HepG2 (cell line): ENCODE measurements at regions not wholly inside any gene's neighbourhood (a gene's known extent, or its start where the extent isn't known, plus 50 kb on each side); places are given as distances from the start of the nearest gene placed in this dataset.

ENCODE experiments used
- ATAC-seq: fragments of 200-7000 bp; cut with Tn5 transposase; 3 replicates; pipeline ENCODE4 v1.9.1; 2020; ENCODE audit warnings: mild to moderate bottlenecking, moderate library complexity
- BruUV-seq: library from RNA; stranded (reverse); fragments of 400-500 nt; replicated peaks from 2 replicates; lab custom pipeline; 2021; lab: Mats Ljungman, UMichigan
- CTCF ChIA-PET: fragments of 300-600 bp; formaldehyde crosslinking; extraction: SDS; loops from one replicate; lab custom pipeline; 2021; ENCODE audit warnings: low total read pairs, inconsistent platforms, low intra/inter-chr PET ratio; lab: Yijun Ruan, JAX
- POLR2A ChIA-PET: fragments of 350-600 bp; sonication (Branson Sonifier 250); formaldehyde crosslinking; loops from one replicate; lab custom pipeline; 2020; ENCODE audit warnings: antibody characterized with exemption, inconsistent platforms; lab: Yijun Ruan, JAX
- DNase-seq: peaks from one replicate; pipeline ENCODE4 v3.0.0-alpha.2; 2015; ENCODE audit warnings: low spot score
- FAIRE-seq: peaks from 3 replicates; lab custom pipeline; 2011; peaks lifted over from hg19 to GRCh38; lab: Jason Lieb, UNC
- H2AFZ ChIP-seq: one replicate; pipeline ENCODE4 v1.6.1; 2011; ENCODE audit warnings: low read length, inconsistent platforms
- H3K27ac ChIP-seq: fragments of 300-600 bp; 3 replicates; pipeline ENCODE4 v1.8.0; 2011; ENCODE audit warnings: mixed run types, mild to moderate bottlenecking, mixed read lengths, low read length, inconsistent platforms; ENCODE audit not compliant: insufficient read depth; ENCODE audit errors: extremely low read length
- H3K27me3 ChIP-seq, 2 experiments: fragments of 200-600 bp in 1 of 2; 2 replicates in 1 of 2; 3 replicates in 1 of 2; pipeline versions ENCODE4 v1.6.0 to v1.8.0; 2011; ENCODE audit warnings: low read length in 2 of 2, mild to moderate bottlenecking in 2 of 2, moderate library complexity in 2 of 2, inconsistent platforms in 1 of 2; ENCODE audit not compliant: insufficient read depth in 2 of 2, control insufficient read depth in 1 of 2
- H3K36me3 ChIP-seq, 2 experiments: fragments of 200-600 bp in 1 of 2; replicated peaks in 1 of 2; 2 replicates in 1 of 2; 3 replicates in 1 of 2; pipeline versions ENCODE4 v1.5.1 to v1.8.0; 2011; ENCODE audit warnings: low read length in 2 of 2, inconsistent platforms in 1 of 2; ENCODE audit not compliant: insufficient read depth in 2 of 2, control insufficient read depth in 1 of 2
- H3K4me1 ChIP-seq: 2 replicates; pipeline ENCODE4 v1.5.1; 2012; ENCODE audit warnings: low read length, inconsistent platforms; ENCODE audit not compliant: insufficient read depth
- H3K4me2 ChIP-seq: 2 replicates; pipeline ENCODE4 v1.6.0; 2011; ENCODE audit warnings: low read depth, low read length, inconsistent platforms
- H3K4me3 ChIP-seq, 3 experiments: fragments of 200-600 bp in 1 of 3; sonication (generic), shearing (Covaris generic) in 1 of 3; replicated peaks in 1 of 3; 2 replicates each; pipeline ENCODE4 v1.5.1; 2011 to 2016; ENCODE audit warnings: low read length in 3 of 3, inconsistent platforms in 2 of 3, low read depth in 2 of 3, mild to moderate bottlenecking in 2 of 3, control low read depth in 1 of 3, mixed read lengths in 1 of 3; ENCODE audit not compliant: insufficient read depth in 1 of 3
- H3K79me2 ChIP-seq: one replicate; pipeline ENCODE4 v1.6.1; 2011; ENCODE audit warnings: low read length, inconsistent platforms; ENCODE audit not compliant: insufficient read depth
- H3K9ac ChIP-seq: 2 replicates; pipeline ENCODE4 v1.6.0; 2011; ENCODE audit warnings: mild to moderate bottlenecking, low read depth, low read length, inconsistent platforms; ENCODE audit not compliant: insufficient read depth
- H3K9me3 ChIP-seq: 2 replicates; pipeline ENCODE4 v1.5.1; 2012; ENCODE audit warnings: mild to moderate bottlenecking, low read length
- H4K20me1 ChIP-seq: 2 replicates; pipeline ENCODE4 v1.6.0; 2011; ENCODE audit warnings: inconsistent platforms, mild to moderate bottlenecking, low read length, moderate library complexity; ENCODE audit not compliant: insufficient read depth
- CHD2 ChIP-seq: IDR thresholded peaks from 2 replicates; pipeline ENCODE4 v1.6.1; 2011; ENCODE audit warnings: low read depth, low read length, improper control_type of control experiment
- ELF1 ChIP-seq: sonication (generic); formaldehyde crosslinking; IDR thresholded peaks from 2 replicates; pipeline ENCODE4 v1.4.0; 2020; ENCODE audit warnings: missing genetic modification reagents
- GATAD1 ChIP-seq: IDR thresholded peaks from 2 replicates; pipeline ENCODE4 v1.6.1; 2016; ENCODE audit warnings: missing genetic modification reagents, missing compliant biosample characterization
- KAT7 ChIP-seq: IDR thresholded peaks from 2 replicates; pipeline ENCODE4 v1.6.1; 2018; ENCODE audit warnings: borderline replicate concordance, missing compliant biosample characterization
- KIAA2018 ChIP-seq: sonication (generic); formaldehyde crosslinking; IDR thresholded peaks from 2 replicates; pipeline ENCODE4 v1.5.0; 2020; ENCODE audit warnings: mild to moderate bottlenecking, missing genetic modification reagents, borderline replicate concordance
- POLR2AphosphoS5 ChIP-seq: IDR thresholded peaks from 2 replicates; pipeline ENCODE4 v1.6.1; 2012; ENCODE audit warnings: low read depth, low read length
- POLR2G ChIP-seq: fragments of 200-400 bp; formaldehyde crosslinking; IDR thresholded peaks from 2 replicates; pipeline ENCODE4 v1.6.1; 2018; ENCODE audit warnings: mild to moderate bottlenecking, low read depth, low read length, moderate library complexity
- SOX5 ChIP-seq: IDR thresholded peaks from 2 replicates; pipeline ENCODE4 v1.6.1; 2016; ENCODE audit warnings: borderline replicate concordance
- WIZ ChIP-seq: sonication (generic); formaldehyde crosslinking; IDR thresholded peaks from 2 replicates; pipeline ENCODE4 v1.5.1; 2020; ENCODE audit warnings: mild to moderate bottlenecking, missing genetic modification reagents
- ZNF180 ChIP-seq: sonication (generic); formaldehyde crosslinking; IDR thresholded peaks from 2 replicates; pipeline ENCODE4 v1.4.0; 2020; ENCODE audit warnings: low read depth, missing genetic modification reagents, borderline replicate concordance
- WGBS: methylation state at CpG from one replicate; pipeline ENCODE4 v1.1.6; 2017; ENCODE audit warnings: low lambda C conversion rate; 5-methylcytosine and 5-hydroxymethylcytosine counted together
- in situ Hi-C: cut with HindIII; loops from 2 replicates; pipeline ENCODE4 v1.10.0; 2017; ENCODE audit warnings: low pct_unique_long_range_greater_than_20kb; ENCODE audit not compliant: extremely low pct_ligation_motif_present
- intact Hi-C: fragments of 100-400 bp; cut with micrococcal nuclease; formaldehyde crosslinking; loops from one replicate; pipeline ENCODE4 v1.10.0; 2022; ENCODE audit not compliant: unreplicated experiment
- TF ChIP-seq, protein P1 (sequence below): sonication (generic); formaldehyde crosslinking; conservative IDR thresholded peaks from 2 replicates; pipeline ENCODE4 v1.8.0; 2022; ENCODE audit warnings: low read depth, missing genetic modification reagents
- TF ChIP-seq, protein P2 (sequence below): sonication (generic); formaldehyde crosslinking; IDR thresholded peaks from 2 replicates; pipeline ENCODE4 v1.4.0; 2020; ENCODE audit warnings: missing genetic modification reagents, mild to moderate bottlenecking, borderline replicate concordance

DNA sequence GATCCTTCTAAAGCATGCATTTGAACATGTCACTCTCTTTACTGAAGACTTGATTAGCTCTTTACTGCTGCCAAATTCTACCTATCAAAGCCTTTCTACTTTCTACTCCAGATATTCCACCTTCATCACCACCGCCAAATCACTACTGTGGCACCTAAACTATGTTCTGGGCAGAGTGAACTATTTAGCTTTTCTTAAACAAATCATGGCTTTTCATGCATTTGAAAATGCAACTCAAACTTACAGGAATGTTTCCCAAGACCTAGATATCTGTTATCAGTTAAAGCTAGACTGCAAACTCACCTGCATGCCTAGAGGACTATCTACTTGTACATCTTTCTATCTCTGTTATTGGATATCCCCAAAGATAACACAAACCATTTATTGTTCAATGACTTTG lies 109.3 kb downstream of the MAFB start (continued):
- TF ChIP-seq KIAA2018 (no peak), ELF1 (CRISPR knock-in tag) (no peak), GATAD1 (CRISPR knock-in tag) (no peak), POLR2AphosphoS5 (no peak)
- TF ChIP-seq, all 625 proteins: peak for 0

DNA sequence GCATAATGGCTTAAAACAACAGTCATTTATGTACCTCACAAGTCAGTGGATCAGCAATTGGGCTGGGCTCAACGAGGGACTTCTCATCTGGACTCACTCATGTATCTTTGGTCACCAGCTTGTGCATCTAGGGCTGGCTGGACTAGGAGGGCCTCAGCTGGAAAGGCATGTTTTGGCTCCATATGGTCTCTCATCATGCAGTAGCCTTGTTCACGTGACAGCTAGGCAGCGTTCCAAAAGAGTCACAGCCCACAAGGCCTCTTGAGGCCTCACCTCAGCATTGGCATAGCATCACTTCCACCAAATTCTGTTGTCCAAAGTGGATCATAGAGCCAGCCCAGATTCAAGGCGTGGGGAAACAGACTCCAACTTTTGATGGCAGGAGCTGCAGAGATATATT lies 110.1 kb downstream of the MAFB start:
- H2AFZ ChIP-seq: no peak overlapping the region
- BruUV-seq: no TSS peak
- H3K9me3 ChIP-seq: no peaks in the 10 kb centered on the region
- H3K4me1 ChIP-seq: peaks cover 11% of the 10 kb centered on the region
- 17% methylated on average over 4 of the region's 4 CpGs for WGBS
- H3K36me3 ChIP-seq: no peaks in the 10 kb centered on the region
- ATAC-seq (no peak), FAIRE-seq (no peak), DNase-seq (no peak)
- ChIA-PET CTCF (no interaction called here), POLR2A (no interaction called here)
- no peak overlapping the region for H3K27ac ChIP-seq
- in situ Hi-C loops (no loop called here), intact Hi-C loops (no loop called here)
- H3K9ac ChIP-seq: no peak overlapping the region
- no peaks in the 10 kb centered on the region for H3K27me3 ChIP-seq
- H4K20me1 ChIP-seq: no peaks in the 10 kb centered on the region
- no peaks in the 10 kb centered on the region for H3K79me2 ChIP-seq
- no peak overlapping the region for H3K4me3 ChIP-seq
- H3K4me2 ChIP-seq: no peak overlapping the region
- TF ChIP-seq WIZ (CRISPR knock-in tag) (no peak), ZNF180 (CRISPR knock-in tag) (no peak), CHD2 (no peak), KAT7 (no peak), POLR2G (no peak), SOX5 (no peak)
- TF ChIP-seq, protein P1, sequence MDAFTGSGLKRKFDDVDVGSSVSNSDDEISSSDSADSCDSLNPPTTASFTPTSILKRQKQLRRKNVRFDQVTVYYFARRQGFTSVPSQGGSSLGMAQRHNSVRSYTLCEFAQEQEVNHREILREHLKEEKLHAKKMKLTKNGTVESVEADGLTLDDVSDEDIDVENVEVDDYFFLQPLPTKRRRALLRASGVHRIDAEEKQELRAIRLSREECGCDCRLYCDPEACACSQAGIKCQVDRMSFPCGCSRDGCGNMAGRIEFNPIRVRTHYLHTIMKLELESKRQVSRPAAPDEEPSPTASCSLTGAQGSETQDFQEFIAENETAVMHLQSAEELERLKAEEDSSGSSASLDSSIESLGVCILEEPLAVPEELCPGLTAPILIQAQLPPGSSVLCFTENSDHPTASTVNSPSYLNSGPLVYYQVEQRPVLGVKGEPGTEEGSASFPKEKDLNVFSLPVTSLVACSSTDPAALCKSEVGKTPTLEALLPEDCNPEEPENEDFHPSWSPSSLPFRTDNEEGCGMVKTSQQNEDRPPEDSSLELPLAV (CRISPR knock-in tag): no peak
- TF ChIP-seq, protein P2, sequence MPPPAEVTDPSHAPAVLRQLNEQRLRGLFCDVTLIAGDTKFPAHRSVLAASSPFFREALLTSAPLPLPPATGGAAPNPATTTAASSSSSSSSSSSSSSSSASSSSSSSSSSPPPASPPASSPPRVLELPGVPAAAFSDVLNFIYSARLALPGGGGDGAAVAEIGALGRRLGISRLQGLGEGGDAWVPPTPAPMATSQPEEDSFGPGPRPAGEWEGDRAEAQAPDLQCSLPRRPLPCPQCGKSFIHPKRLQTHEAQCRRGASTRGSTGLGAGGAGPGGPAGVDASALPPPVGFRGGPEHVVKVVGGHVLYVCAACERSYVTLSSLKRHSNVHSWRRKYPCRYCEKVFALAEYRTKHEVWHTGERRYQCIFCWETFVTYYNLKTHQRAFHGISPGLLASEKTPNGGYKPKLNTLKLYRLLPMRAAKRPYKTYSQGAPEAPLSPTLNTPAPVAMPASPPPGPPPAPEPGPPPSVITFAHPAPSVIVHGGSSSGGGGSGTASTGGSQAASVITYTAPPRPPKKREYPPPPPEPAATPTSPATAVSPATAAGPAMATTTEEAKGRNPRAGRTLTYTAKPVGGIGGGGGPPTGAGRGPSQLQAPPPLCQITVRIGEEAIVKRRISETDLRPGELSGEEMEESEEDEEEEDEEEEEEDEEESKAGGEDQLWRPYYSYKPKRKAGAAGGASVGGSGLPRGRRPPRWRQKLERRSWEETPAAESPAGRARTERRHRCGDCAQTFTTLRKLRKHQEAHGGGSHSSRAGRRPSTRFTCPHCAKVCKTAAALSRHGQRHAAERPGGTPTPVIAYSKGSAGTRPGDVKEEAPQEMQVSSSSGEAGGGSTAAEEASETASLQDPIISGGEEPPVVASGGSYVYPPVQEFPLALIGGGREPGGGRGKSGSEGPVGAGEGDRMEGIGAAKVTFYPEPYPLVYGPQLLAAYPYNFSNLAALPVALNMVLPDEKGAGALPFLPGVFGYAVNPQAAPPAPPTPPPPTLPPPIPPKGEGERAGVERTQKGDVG (CRISPR knock-in tag): no peak
